NCI-H187 treated with DMSO at 0.1 percent for 48 hours (cell line): ENCODE measurements at regions not wholly inside any gene's neighbourhood (a gene's known extent, or its start where the extent isn't known, plus 50 kb on each side); places are given as distances from the start of the nearest gene placed in this dataset.

Experiments
- DNase-seq: peaks from one replicate; lab custom pipeline; 2025; lab: John Stamatoyannopoulos, UW

DNA sequence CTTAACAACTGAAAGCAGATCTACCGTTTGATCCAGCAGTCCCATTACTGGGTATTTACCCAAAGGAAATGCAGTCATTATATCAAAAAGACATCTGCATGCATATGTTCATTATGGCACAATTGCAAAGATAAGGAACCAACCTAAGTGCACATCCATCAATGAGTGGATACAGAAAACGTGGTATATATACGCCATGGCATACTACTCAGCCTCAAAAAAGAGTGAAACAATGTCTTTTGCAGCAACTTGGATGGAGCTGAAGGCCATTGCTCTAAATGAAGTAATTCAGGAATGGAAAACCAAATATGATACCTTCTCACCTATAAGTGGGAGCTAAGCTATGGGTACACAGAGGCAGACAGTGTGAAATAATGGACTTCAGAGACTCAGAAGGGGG lies 169.3 kb downstream of the ZBTB18 start:
- DNase-seq = no peak

DNA sequence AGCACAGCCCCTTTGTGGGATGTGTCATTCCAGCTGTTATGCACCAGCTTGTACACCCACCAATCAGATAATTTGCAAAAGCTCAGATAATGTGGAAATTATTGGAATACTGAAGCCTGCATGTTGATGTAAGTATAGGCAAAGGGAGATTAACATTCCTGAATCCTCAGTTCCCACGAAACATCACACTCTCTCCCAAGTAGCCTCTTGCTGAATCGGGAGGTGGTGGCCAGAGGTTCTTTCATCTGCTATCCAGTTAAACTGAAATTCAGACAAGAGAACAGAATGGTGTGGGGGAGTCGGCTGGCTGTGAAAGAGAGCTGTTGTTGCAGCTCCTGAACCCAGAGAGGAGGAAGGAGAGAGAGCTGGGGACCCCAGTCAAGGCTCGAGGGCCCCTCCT lies 170.9 kb downstream of the ZBTB18 start:
- no peak for DNase-seq

DNA sequence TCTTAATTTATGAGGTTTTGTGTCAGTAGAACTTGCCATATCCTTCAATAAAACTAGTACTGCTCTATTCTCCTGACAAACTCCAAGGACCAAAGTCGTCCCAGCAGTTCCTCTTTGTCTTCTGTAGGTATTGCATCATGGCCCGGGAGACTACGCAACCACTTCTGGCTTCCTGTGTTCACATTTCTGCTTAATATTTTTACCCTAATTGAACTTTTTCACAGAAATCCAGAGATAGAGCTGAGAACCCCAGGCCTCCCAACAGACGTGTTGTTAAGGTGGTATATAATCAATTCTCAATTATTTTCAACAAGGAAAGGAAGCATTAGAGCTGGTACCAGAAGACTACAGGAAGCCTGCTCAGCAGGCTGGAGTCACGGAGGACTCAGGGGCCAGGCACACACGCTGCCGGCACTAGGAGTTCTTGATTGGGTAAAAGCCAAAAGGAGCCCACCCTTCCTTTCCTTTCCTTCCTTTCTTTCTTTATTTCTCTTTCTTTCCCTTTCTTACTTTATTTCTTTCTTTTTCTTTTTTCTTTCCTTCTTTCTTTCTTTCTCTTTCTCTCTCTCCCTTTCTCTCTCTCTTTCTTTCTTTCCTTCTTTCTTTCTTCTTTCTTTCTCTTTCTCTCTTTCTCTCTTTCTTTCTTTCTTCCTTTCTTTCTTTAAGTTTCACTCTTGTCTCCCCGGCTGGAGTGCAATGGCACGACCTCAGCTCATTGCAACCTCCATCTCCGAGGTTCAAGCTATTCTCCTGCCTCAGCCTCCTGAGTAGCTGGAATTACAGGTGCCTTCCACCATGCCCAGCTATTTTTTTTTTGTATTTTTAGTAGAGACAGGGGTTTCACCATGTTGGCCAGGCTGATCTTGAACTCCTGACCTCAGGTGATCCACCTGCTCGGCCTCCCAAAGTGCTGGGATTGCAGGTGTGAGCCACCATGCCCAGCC lies 173.7 kb downstream of the ZBTB18 start:
- no peak for DNase-seq

DNA sequence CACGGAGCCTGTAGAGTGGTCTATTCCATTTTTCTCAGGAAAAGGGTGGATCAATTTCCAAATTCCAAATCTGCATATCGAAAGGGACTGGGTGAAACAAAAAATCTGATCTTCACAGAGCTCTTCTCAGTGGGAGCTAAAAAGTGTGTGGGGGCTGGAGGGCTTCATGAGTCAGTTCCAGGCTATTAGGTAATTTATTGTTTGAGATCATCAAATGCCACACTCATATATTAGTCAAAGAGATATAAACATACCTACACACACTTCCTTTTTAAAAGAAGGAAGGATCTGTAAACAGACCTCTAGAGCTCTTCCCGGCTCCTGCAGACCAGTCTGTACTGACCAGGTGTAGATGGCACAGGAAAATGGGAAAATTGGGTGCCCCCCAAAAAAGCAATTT lies 175.4 kb downstream of the ZBTB18 start:
- DNase-seq = no peak

DNA sequence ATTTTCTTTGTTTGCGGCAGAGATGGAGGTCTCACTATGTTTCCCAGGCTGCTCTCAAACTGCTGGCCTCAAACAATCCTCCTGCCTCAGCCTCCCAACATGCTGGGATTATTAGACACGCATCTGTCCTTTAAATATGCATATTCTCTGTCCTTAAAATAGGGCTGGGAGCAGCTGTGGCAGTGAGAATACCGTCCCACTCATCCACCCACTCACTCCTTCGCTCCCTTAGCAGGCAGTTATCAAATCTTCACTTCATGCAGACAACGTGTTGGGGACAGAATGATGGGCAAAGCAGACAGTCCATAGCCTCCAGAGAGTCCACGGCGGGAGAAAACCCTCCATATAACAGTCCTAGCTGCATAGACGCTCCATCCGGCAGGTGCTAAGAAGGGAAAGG lies 179.4 kb downstream of the ZBTB18 start:
- DNase-seq = no peak

DNA sequence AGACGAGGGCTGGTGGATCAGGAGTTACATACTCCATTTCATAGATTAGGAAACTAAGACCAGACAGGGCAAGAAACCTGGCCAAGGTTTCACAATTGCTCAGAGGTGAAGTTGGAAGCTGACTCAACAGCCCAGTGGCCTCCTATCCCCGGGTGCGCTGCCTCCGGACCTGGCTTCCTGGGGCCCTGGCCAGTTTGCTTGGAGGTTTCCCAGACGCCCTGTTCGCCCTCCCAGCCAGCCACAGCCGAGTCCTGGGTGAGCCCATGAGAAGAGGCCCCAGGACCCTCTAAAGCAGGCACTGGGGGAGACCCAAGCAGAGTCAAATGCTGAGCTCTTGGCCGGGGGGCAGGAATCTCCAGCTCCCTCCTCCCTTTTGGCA lies 180.1 kb downstream of the ZBTB18 start:
- no peak for DNase-seq

DNA sequence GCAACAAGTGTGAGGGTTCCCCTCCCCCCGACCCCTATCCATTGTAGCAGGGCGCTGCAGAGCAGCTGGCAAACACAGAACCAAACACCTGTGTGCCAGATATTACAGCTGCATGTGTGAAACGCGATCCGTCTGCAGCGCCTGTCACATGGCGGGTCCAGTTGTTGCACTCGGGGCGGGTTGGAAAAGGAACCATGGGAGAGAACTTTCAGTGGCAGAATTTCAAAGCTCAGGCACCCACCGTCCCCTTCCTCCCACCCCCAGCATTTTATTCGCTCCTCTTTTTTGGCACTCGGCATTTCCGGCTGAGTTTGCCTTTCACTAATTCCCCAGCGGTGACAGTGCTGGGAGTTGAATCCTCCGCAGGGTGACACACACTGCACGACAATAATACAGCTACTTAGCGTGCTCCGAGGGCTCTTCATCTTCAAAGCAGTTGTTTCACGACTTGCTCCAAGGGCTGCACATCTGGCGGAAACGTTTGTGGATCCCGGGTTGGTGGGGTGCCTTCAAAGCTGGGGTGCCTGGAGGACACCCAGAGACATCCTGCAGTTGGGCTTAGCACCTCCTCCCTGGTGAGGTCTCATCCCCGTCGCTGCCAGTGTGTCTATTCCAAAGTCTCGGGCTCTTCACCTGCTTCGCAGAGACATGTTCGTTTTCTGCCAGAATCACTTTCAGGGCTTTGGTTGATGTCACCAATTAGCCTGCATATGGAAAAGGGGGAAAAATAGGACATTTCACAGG lies 180.7 kb downstream of the ZBTB18 start:
- no peak for DNase-seq

DNA sequence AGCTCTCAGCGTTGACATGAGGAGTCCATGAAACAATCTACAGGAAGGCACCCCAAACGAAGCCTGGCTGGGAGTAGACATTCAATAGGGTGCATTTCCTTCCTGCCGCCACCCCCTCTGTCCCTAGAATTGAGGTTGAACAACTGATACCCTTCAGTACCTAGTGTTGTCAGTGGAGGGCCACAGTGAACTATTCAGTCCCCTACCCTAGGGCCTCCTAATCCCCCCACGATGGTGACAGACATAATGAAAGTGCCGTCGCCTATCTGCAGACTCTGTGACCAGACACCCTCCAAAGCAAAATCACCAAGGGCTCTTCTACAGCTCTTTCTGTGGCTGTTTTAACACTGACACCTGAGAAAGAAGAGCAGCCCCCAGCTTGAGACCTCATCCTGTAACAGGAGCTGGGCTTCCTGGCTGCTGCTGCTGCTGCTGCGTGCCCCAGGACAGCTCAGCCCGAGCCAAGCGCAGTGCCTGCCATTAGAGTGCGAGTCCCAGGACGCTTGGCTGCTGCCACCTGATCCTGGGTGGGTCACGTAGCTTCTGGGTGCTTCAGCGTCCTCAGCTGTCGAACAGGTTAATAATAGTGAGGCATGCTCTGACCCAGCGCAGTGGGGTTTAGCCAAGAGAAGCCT lies 183.0 kb downstream of the ZBTB18 start:
- no peak for DNase-seq

DNA sequence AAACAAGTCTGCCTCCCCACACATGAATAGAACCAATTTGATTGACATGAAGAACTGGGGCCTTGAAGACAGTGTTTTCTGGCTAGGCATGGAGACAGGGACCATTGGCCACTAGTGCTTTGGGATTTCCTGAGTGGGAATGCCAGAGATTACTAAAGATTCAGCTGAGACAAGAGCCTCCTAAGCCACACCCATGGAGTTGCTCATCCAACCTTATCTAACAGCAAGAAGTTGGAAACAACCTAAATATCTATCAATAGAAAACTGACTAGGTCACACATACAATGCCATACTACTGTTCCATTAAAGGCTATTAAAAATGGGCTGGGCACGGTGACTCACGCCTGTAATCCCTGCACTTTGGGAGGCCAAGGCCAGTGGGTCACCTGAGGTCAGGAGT lies 184.1 kb downstream of the ZBTB18 start:
- DNase-seq = no peak

DNA sequence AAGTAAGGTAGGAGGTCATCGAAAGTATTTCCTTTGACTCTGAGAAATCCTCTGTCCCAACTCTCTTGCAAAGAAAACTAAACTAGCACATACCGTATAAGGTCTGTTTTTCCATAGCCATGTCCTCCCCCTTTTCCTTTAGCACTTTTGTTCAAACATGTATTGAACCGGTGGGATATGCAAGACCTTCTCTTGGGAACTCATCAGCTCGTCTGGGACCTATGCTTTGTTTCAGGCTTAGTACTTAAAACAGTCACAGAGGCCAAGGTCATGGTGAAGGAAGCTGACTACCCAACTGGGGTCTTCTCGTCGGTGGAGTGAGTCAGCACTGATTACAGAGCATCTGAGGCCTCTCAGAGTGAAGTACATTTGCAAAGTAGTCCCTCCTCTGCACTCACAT lies 185.0 kb downstream of the ZBTB18 start:
- no peak for DNase-seq

DNA sequence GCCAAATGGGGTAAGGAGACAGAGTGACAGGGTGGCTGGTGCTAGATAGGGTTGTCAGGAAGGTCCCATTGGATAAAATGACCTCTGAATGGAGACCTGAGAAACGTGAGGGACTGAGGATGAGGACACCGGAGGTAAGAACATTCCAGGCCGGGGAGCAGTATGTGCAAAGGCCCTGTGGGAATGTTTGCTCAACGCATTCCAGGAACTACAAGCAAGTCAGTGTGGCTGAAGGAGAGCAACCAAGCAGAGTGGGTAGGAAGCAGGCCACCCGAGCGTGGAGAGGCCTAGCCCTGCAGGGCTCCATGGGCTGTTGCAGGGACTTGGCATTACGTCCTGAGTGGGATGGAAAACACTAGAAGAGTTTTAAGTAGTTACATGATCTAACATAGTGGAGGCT lies 185.6 kb downstream of the ZBTB18 start:
- DNase-seq = no peak

DNA sequence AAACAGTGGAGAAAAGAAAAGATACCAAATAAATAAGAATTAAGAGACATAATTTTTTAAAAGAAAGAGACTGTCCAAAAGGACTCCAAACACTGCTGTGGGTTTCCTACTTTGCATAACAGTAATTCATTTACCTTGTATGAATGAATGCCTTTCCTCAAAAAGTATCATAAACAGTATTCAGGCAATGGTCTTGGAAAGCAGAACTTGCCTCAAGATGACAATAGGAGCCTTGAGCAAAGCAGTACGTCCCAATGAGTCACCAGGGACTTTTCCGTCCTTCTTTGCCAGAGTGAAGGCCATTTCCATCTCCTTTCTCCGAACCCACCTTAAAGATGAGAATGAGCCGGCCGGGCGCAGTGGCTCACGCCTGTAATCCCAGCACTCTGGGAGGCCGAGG lies 186.4 kb downstream of the ZBTB18 start:
- DNase-seq = no peak

DNA sequence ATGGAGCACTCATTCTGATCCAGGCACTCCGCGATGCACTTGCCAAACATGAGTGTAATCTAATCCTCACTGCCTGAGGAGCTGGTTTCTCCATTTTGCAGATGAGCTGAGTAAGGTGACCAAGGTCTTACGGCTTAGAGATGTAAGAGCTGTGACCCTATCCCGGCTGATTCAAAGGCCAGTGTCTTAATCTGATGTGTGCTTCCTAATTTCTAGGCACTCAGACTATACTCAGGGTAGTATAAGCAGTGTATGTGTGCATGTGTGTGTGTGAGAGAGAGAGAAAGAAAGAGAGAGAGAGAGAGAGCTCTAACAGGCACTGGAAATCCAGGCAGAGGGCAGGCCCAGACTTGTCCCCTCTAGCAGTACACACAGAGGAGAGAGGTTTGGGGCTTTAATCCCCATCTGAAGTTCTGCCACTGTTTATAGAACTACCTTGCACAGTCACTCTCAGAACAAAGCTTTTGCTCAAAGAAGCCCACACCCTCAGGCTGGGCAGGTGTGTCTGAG lies 188.2 kb downstream of the ZBTB18 start:
- DNase-seq = no peak

DNA sequence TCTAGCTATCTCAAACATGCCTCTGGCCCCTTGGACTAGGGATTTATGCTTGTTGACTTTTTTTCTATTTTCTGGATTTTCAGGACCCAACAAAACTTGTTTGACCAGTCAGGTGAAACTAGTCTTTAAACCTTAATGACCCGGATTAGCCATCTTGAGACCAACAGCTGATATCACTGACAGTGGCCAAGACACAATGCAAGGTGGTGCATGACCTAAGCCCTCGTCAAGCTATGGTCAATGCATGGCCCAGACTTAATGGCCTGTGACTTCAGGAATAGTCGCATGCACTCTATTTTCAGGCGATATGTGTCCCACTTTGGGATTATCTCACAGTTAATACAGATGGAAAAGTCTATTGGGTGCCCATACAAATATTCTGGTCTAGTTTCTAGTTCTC lies 190.4 kb downstream of the ZBTB18 start:
- DNase-seq = no peak

DNA sequence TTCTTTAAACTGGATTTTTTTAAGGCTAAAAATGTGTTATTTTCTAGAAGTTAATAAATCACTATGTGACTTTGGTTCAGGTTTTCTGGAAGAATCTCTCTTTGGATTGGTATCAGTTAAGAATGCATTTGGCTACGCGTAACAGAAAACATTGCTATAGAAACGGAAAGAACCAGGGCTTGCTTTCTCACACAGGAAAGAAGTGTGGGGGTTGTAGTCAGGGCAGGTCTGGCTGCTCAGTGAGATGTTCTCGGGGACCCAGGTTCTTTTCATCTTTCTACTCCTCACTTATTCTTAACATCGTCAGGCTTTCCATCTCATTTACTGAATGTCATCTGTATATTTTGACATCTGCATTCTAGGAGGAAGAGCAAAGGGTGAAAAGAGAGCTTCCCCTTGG lies 191.4 kb downstream of the ZBTB18 start:
- no peak for DNase-seq

DNA sequence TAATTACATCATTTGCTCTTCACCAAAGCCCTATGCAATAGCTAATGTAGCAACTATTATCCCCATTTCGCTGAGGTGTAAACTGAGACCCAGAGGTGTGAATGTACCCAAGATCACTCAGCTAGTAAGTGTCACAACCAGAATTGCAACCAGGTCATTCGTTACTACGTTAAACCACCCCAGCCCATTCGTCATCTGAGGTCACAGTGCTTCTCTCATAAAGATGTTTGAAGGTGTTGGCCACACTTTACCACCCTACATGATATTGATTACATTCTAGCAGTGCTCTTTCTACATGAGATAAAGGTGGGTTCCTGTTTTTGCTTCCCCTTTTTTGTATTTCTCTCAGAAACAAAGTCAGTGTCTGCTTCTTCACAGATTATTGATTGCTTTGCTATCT lies 195.3 kb downstream of the ZBTB18 start:
- DNase-seq = no peak

DNA sequence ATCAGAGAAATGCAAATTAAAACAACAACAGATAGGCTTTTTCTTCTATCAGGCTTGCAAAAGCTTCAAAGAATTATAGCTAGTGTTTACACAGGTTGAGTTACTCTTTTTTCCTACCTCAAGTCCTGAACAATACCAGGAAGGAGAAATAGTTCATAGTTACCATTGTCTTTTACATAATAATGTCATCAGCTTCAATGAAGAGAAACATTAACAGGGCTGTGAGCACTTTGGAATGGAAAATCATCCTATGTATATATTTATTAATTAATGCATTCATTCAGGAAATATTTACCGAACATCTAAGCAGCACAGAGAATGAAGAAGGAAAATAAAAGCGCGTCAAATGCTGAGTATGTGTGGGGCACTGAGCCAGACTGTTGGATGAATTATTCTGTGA lies 197.3 kb downstream of the ZBTB18 start:
- DNase-seq = no peak

DNA sequence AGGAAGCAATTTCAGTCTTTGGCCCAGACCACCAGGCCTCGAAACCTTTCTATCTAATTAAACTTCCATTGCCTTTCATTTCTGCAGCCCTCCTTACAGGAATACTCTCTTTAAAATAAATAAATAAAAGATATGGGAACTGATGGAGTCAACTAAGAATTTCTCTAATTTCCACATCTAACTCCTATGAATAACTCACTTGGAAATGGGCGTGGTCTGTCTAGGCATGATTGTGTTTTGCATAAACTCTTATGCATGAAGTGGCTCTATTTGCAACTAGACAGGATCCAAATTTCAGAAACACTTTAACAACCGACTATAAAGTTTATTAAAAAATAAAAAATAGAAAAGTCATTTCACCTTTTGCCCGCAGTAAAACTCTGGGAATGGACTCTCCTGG lies 199.5 kb downstream of the ADSS2 start:
- no peak for DNase-seq

DNA sequence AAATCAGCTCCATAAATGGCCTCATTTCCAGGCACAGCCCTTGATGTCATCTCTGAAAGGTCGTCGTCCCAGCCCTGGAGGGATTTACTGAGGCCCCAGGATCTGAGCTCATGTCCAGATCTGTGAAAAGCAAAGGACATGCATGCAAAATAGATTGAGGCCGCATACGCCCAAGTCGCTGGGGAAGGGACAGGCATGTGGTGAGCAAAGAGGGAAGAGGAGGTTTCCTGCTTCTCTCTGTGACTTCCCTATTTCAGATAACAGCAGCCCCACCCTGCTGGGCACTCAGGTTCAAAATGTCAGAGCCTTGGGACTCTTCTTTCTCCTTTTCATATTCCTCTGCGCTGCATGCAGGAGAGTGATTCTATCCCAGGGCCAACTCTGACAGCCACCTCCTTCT lies 197.2 kb downstream of the ADSS2 start:
- no peak for DNase-seq

DNA sequence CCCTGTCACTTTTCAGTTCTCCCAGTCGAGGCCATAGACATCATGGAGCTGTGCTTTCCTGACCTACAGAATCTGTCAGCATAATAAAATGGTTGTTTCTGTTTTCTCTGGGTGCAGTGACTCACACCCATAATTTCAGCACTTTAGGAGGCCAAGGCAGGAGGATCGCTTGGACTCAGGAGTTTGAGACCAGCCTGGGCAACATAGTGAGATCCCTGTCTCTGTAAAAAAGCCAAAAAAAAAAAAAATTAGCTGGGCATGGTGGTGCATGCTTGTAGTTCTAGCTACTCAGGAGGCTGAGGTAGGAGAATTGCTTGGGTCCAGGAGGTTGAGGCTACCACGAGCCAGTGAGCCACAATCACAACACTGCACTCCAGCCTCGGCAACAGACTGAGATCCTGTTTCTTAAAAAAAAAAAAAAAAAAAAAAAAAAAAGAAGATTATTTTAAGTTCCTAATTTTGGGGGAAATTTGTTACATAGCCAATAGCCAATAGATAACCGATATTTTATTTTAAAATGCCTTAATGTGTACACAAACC lies 196.2 kb downstream of the ADSS2 start:
- no peak for DNase-seq

DNA sequence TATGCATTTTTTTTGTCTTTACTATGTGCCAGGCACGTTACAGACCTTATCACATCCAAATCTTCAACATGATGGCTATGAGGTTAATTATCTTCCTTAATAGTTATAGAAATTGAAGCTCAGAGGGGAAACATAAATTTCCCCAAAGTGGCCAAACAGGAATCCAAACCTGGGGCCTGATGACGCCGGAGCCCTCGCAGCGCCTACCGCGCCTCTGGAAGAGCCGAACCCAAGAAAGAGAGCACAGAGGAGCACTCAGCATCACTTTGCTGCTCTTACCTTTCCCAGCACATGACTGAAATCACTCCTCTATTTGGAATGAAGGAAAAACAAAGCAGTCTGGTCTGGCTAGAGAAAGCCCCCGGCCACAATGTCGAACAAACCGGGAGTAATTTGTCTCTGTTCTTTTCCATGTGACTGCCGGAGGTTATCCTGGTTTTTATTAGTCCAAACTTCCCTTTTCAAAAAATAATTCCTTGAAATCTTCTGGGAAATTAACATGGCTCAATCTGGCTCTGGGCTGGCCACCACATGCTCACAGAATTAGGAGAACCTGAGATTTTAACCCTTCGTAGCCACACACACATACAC lies 195.5 kb downstream of the ADSS2 start:
- no peak for DNase-seq

DNA sequence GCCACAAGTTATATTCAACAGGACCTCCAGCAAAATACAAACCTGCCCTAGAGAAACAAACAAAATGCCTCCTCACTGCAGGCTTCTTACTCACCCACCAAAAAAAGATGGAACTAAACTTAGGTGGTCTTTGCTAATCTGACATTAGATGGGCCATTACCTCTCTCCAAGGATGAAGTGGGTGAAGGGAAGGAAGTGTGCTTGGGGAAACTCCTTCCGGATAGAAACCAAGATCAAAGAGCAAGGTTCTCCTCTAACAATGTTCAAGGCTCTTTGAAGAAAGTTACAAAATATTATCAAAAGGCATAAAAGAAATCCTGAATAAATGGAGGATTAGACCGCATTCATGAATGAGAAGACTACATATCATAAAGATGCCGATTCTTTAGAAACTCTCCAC lies 187.5 kb downstream of the ADSS2 start:
- DNase-seq = no peak
